Peyer's patch (tissue), 4 donors: ENCODE measurements at regions not wholly inside any gene's neighbourhood (a gene's known extent, or its start where the extent isn't known, plus 50 kb on each side); places are given as distances from the start of the nearest gene placed in this dataset.

Experiments
- POLR2A ChIP-seq, 2 donors: fragments of 450-650 bp; IDR thresholded peaks; one replicate each; pipeline ENCODE4 v1.5.1; 2017; ENCODE audit warnings: antibody characterized with exemption in 2 of 2, mild to moderate bottlenecking in 2 of 2, moderate library complexity in 2 of 2
- TF ChIP-seq, protein P1 (sequence below), 6 experiments: fragments of 450-650 bp in 4 of 6; fragments of 200-600 bp in 2 of 6; sonication (generic) in 1 of 6; IDR thresholded peaks; one replicate each; pipeline ENCODE4 v1.5.1; 2017 to 2019; ENCODE audit warnings: antibody characterized with exemption in 6 of 6, mild to moderate bottlenecking in 3 of 6, moderate library complexity in 1 of 6

DNA sequence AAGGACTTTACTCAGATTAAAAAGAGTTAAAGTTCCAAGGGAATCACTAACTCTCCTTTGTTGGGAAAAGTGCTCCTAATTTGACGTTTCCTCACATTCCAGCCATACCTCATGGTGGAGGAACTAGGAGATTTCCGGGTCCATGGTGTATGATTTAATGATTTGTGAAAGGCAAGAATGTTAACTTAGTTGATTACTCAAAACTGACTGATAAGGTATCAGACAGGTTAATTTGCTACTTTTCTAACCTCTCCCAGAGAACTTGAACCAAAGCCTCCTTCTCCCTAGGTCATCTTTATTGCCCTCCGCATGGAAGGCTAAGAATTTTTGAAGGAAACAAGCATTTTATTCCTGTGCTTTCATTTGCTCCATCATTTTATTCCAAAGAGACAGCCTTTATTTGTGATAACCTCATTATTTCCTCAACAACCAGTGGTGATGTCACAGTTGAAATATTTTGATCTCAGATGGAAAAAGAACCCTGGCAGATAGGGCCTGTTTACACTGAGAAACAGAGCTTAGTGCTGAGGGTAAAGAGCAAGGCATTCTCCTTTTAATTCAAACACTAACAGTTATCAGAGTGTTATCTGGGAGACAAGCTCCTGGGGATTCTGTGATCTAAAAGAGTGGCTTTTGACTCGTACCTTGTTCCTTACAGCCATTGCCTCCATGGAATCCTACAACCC, 57.4 kb upstream of the BMP2 start:
- TF ChIP-seq, protein P1, sequence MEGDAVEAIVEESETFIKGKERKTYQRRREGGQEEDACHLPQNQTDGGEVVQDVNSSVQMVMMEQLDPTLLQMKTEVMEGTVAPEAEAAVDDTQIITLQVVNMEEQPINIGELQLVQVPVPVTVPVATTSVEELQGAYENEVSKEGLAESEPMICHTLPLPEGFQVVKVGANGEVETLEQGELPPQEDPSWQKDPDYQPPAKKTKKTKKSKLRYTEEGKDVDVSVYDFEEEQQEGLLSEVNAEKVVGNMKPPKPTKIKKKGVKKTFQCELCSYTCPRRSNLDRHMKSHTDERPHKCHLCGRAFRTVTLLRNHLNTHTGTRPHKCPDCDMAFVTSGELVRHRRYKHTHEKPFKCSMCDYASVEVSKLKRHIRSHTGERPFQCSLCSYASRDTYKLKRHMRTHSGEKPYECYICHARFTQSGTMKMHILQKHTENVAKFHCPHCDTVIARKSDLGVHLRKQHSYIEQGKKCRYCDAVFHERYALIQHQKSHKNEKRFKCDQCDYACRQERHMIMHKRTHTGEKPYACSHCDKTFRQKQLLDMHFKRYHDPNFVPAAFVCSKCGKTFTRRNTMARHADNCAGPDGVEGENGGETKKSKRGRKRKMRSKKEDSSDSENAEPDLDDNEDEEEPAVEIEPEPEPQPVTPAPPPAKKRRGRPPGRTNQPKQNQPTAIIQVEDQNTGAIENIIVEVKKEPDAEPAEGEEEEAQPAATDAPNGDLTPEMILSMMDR (IDR thresholded peaks at IDR 0.05): peak in 1 of 6 experiments; percentile 3
- TF ChIP-seq POLR2A (IDR thresholded peaks at IDR 0.05): no peak
